ENCODE measurements at regions not wholly inside any gene's neighbourhood (a gene's known extent, or its start where the extent isn't known, plus 50 kb on each side); places are given as distances from the start of the nearest gene placed in this dataset.

DNA sequence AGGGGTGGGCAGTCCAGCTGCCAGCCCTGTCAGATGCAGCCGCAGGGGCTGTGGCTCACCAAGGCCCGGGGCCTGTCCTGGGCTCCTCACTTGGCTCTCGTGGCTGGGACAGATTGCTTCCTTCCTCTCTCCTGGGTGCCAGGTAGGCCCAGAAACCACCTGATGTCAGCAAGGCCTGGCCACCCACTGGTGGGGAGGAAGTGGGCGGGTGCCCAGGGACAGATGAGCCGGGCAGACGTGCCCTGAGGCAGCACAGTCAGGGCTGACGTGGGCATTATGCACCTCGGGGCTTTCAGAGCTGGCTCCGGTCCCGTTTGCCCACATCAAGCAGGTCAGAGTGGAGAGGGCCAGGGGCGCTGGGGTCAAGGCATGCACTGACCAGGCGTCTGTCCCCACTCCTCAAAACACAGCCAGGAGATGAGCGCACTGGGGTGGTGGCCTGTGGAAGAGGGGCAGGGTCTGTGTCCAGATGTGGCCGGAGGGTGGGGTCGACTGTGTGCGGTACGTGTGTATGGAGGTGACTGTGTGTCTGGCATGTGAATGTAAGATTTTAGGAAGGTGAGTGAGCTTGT is 133.2 kb upstream of the PTPN1 start:
- Histone ChIP-seq H3K36me3 (ENCODE audit: insufficient read depth, low read length) (no peaks in the 10 kb centered on the region), H3K9me3 (ENCODE audit: low read length) (no peaks in the 10 kb centered on the region), H3K4me1 (ENCODE audit: insufficient read depth, low read length) (peaks cover 7% of the 10 kb centered on the region), H3K27me3 (ENCODE audit: insufficient read depth, low read length, poor library complexity, severe bottlenecking) (no peaks in the 10 kb centered on the region), H3K27ac (ENCODE audit: low read depth, low read length) (no peak overlapping the region), H3K4me3 (ENCODE audit: low read length) (no peak overlapping the region)
- Mint-ChIP-seq H3K27ac (peak overlapping the region in 2 of 8 donors; percentile 11 to 17), H3K36me3 (peaks cover 0 to 1% (median 0%) of the 10 kb centered on the region in 3 donors), H3K27me3 (peaks cover 2 to 6% of the 10 kb centered on the region in 2 donors), H3K9me3 (no peaks in the 10 kb centered on the region), H3K4me3 (no peak overlapping the region), H3K4me1 (peaks cover 14 to 24% (median 18%) of the 10 kb centered on the region in 3 donors)
- ChIA-PET POLR2A (no interaction called here), CTCF (no interaction called here)
- peak in 1 of 5 donors; percentile 40 for DNase-seq

DNA sequence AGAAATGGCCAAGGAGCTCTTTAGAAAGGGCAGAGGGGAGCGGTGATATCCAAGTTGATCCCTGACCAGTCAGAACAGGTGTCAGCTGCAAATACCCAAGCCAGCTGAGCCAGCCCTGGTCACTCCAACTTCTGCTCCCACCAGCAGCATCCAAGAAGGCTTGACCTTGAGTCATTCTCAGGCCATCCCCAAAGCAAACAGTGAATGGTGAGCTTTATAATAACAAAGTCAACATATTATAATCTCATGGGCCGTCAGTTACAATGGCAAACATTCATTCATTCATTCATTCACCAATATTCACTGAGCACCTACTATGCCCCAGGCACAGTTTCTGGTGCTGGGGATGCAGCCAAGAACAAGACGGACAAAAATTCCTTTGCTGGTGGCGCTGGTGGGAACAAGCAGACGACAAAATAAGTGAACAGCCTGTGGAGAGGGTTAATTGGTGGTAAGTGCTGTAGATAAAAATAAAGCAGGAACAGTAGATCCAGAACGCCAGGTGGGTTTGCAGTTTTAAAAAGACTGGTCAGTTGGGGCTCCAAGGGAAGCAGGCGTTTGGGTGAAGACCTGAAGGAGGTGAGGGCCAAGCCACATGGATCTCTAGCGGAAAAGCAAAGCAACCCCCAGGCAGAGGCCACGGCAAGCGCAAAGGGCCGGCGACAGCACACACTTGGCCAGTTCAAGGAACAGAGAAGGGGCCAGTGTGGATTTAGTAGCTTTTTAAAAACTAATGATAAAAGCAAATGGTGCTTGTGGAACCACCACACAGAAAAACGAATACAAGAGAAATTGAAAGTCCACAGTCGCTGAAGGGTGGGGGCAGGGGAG is 131.8 kb upstream of the PTPN1 start:
- no peak for DNase-seq
- Histone ChIP-seq H3K36me3 (ENCODE audit: insufficient read depth, low read length) (no peaks in the 10 kb centered on the region), H3K4me1 (ENCODE audit: insufficient read depth, low read length) (peaks cover 13% of the 10 kb centered on the region), H3K4me3 (ENCODE audit: low read length) (no peak overlapping the region), H3K27me3 (ENCODE audit: insufficient read depth, low read length, poor library complexity, severe bottlenecking) (no peaks in the 10 kb centered on the region), H3K27ac (ENCODE audit: low read depth, low read length) (no peak overlapping the region), H3K9me3 (ENCODE audit: low read length) (no peaks in the 10 kb centered on the region)
- ChIA-PET CTCF (no interaction called here), POLR2A (no interaction called here)
- Mint-ChIP-seq H3K36me3 (peaks cover 0 to 1% (median 0%) of the 10 kb centered on the region in 3 donors), H3K27ac (peak overlapping the region in 1 of 8 donors; percentile 46), H3K4me1 (peaks cover 25 to 36% (median 32%) of the 10 kb centered on the region in 3 donors), H3K4me3 (no peak overlapping the region), H3K9me3 (no peaks in the 10 kb centered on the region), H3K27me3 (peaks cover 0 to 6% of the 10 kb centered on the region in 2 donors)

DNA sequence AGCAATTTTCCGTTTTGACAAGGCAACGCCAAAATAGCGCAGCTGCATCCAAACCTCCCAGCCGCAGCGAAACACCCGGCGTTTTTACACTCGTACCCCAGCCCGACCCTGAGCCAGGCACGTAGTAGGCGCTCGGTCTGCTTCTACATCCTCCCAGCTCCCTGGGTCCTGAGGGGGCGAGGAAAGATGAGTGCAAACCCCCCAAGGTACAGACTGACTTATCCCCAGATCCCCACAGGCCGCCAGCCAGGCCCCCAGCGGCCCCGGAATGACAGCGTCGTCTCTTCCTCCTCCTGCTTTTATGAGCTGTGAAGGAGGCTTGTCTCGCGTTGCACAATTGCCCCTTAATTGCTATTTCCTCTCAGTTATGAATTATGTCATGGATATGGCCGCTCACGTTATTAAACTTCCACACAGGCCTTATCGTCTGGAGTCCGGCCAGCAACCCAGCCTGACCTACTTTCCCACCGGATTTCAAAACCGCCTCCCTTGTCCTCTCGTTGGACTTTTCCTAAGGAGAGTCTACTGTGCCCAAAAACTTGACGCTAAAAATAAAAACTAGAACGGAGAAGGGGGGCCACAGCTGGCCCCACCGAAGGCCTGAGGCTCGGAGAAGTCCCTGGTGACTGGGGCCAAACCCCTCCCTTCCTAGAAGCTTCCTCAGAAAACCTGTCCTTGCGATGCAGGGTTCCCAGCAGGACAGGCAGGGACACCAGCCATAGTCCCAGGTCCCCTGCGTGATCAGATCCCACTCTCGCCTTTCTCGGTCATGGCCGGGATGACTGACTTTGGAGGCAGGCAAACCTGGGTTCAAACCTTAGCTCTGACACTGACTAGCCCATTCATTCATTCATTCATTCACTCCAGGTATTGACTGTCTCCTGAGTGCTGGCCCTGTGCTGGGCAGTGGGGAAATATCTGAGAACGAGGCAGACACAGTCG is 130.9 kb upstream of the PTPN1 start:
- peak overlapping the region in 1 of 7 donors; percentile 10 for H3K4me3 Mint-ChIP-seq
- ChIA-PET CTCF (no interaction called here), POLR2A (no interaction called here)
- Histone ChIP-seq H3K4me1 (ENCODE audit: insufficient read depth, low read length) (peaks cover 13% of the 10 kb centered on the region), H3K27ac (ENCODE audit: low read depth, low read length) (no peak overlapping the region), H3K9me3 (ENCODE audit: low read length) (no peaks in the 10 kb centered on the region), H3K27me3 (ENCODE audit: insufficient read depth, low read length, poor library complexity, severe bottlenecking) (no peaks in the 10 kb centered on the region), H3K4me3 (ENCODE audit: low read length) (no peak overlapping the region), H3K36me3 (ENCODE audit: insufficient read depth, low read length) (no peaks in the 10 kb centered on the region)
- H3K9me3 Mint-ChIP-seq, result no peaks in the 10 kb centered on the region
- no peak for DNase-seq
- peaks cover 0 to 1% of the 10 kb centered on the region in 2 donors for H3K27me3 Mint-ChIP-seq
- H3K36me3 Mint-ChIP-seq, result peaks cover 0 to 1% (median 0%) of the 10 kb centered on the region in 3 donors
- peaks cover 29 to 41% (median 37%) of the 10 kb centered on the region in 3 donors for H3K4me1 Mint-ChIP-seq
- H3K27ac Mint-ChIP-seq, result peak overlapping the region in 3 of 8 donors; percentile 2 to 33 (median 29)

DNA sequence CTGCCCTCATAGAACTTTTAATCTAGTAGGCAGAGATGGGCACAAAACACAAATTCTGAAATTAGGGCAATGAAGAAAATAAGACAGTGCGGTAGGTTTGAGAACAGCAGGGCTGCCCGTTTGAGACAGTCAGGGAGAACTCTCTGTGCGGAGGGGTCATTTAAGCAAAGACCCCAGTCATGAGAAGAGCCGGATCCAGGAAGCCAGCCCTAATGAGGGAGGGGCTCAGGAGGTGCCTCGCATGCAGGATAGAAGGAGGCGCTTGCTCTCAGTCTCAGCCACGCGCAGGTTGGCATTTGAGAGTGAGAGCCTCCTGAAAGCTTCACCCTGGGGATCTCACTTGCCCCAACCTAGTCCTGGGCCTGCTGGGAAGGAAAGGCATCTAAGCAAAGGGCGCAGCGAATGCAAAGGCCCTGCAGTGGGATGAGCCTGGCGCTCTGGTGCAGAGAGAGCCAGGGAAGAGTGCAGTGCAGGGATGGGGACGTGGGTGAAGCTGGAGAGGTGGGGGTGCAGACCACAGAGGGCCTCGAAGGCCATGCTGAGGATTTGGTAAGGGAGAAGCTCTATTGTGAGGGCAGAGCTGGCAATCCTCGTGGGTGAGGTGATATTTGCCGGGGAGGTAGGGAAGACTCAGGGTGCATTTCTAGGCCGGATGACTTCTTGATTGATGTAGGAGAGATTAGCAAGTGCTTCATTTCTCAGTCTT is 130.0 kb upstream of the PTPN1 start:
- peak overlapping the region in 5 of 8 donors; percentile 2 to 75 (median 33) for H3K27ac Mint-ChIP-seq
- Histone ChIP-seq H3K36me3 (ENCODE audit: insufficient read depth, low read length) (no peaks in the 10 kb centered on the region), H3K4me1 (ENCODE audit: insufficient read depth, low read length) (peaks cover 21% of the 10 kb centered on the region), H3K27me3 (ENCODE audit: insufficient read depth, low read length, poor library complexity, severe bottlenecking) (no peaks in the 10 kb centered on the region), H3K9me3 (ENCODE audit: low read length) (no peaks in the 10 kb centered on the region), H3K4me3 (ENCODE audit: low read length) (no peak overlapping the region), H3K27ac (ENCODE audit: low read depth, low read length) (no peak overlapping the region)
- no peaks in the 10 kb centered on the region for H3K9me3 Mint-ChIP-seq
- DNase-seq, result no peak
- H3K27me3 Mint-ChIP-seq, result peaks cover 0 to 1% of the 10 kb centered on the region in 2 donors
- ChIA-PET POLR2A (no interaction called here), CTCF (no interaction called here)
- peak overlapping the region in 2 of 7 donors; percentile 10 to 37 for H3K4me3 Mint-ChIP-seq
- peaks cover 0 to 1% (median 0%) of the 10 kb centered on the region in 3 donors for H3K36me3 Mint-ChIP-seq
- peaks cover 37 to 48% (median 44%) of the 10 kb centered on the region in 3 donors for H3K4me1 Mint-ChIP-seq

DNA sequence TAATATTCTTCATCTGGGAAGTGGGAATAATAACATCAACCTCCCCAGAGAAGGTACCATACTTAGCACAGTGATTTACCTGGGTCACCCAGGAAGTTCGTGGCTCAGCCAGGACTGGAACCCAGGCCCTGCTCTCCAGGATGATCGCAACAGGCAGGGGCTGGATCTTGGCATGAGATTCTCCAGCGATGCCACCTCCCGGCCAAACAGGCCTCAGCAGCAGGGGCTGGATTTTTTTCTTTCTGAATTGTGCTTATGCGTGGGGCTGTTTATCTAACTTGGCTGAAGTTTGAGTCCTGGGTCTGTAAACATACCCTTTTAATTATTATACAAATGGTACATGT is 129.5 kb upstream of the PTPN1 start:
- H3K27ac ChIP-seq (ENCODE audit: low read depth, low read length), result no peak overlapping the region
- H3K27me3 Mint-ChIP-seq, result peaks cover 0 to 1% of the 10 kb centered on the region in 2 donors
- H3K27ac Mint-ChIP-seq, result peak overlapping the region in 3 of 8 donors; percentile 5 to 75 (median 14)
- ChIA-PET CTCF (no interaction called here), POLR2A (no interaction called here)
- H3K4me1 Mint-ChIP-seq, result peaks cover 42 to 53% (median 49%) of the 10 kb centered on the region in 3 donors
- H3K4me3 Mint-ChIP-seq, result peak overlapping the region in 1 of 7 donors; percentile 13
- no peak overlapping the region for H3K4me3 ChIP-seq (ENCODE audit: low read length)
- no peaks in the 10 kb centered on the region for H3K9me3 ChIP-seq (ENCODE audit: low read length)
- H3K9me3 Mint-ChIP-seq, result no peaks in the 10 kb centered on the region
- H3K36me3 Mint-ChIP-seq, result peaks cover 0 to 1% (median 0%) of the 10 kb centered on the region in 3 donors
- DNase-seq, result no peak
- H3K27me3 ChIP-seq (ENCODE audit: insufficient read depth, low read length, poor library complexity, severe bottlenecking), result no peaks in the 10 kb centered on the region
- H3K36me3 ChIP-seq (ENCODE audit: insufficient read depth, low read length), result no peaks in the 10 kb centered on the region
- peaks cover 26% of the 10 kb centered on the region for H3K4me1 ChIP-seq (ENCODE audit: insufficient read depth, low read length)

DNA sequence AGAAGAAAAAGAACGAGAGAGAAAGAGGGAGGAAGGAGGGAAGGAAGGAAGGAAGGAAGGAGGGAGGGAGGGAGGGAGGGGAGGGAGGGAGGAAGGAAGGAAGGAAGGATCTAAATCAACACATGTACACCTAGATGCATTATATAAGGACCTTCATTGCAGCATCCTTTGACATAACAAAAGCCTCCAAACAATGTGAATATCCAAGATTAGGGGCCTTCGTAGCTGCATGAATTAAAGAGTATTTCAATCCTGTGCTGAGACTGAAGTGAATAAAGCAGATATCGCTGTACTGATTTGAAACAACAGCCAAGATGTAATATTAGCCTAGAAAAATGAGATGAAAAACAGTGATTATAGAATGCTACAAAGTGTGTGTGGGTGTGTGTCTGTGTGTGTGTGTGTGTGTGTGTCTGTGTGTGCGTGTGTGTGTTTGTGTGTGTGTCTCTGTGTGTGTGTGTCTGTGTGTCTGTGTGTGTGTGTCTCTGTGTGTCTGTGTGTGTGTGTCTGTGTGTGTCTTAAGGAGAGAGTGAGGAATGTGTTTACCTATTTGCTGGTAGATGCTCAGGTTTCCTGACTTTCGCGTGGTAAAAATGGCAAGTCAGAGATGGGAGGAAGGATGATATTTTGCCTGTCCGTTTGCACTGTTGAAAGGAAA is 129.0 kb upstream of the PTPN1 start:
- Histone ChIP-seq H3K27me3 (ENCODE audit: insufficient read depth, low read length, poor library complexity, severe bottlenecking) (no peaks in the 10 kb centered on the region), H3K4me1 (ENCODE audit: insufficient read depth, low read length) (peaks cover 31% of the 10 kb centered on the region), H3K4me3 (ENCODE audit: low read length) (peak overlapping the region; percentile 40), H3K27ac (ENCODE audit: low read depth, low read length) (no peak overlapping the region), H3K9me3 (ENCODE audit: low read length) (no peaks in the 10 kb centered on the region), H3K36me3 (ENCODE audit: insufficient read depth, low read length) (no peaks in the 10 kb centered on the region)
- peaks cover 0 to 1% of the 10 kb centered on the region in 2 donors for H3K27me3 Mint-ChIP-seq
- peaks cover 0 to 1% (median 0%) of the 10 kb centered on the region in 3 donors for H3K36me3 Mint-ChIP-seq
- H3K9me3 Mint-ChIP-seq, result no peaks in the 10 kb centered on the region
- CTCF ChIA-PET, result no interaction called here
- DNase-seq, result no peak
- H3K4me1 Mint-ChIP-seq, result peaks cover 47 to 59% (median 54%) of the 10 kb centered on the region in 3 donors
- H3K4me3 Mint-ChIP-seq, result peak overlapping the region in 6 of 7 donors; percentile 4 to 65 (median 35)
- peak overlapping the region; percentile 2 to 90 (median 54) for H3K27ac Mint-ChIP-seq
- POLR2A ChIA-PET, result no interaction called here
